ENCODE measurements at regions not wholly inside any gene's neighbourhood (a gene's known extent, or its start where the extent isn't known, plus 50 kb on each side); places are given as distances from the start of the nearest gene placed in this dataset.

- TF ChIP-seq, protein P1, sequence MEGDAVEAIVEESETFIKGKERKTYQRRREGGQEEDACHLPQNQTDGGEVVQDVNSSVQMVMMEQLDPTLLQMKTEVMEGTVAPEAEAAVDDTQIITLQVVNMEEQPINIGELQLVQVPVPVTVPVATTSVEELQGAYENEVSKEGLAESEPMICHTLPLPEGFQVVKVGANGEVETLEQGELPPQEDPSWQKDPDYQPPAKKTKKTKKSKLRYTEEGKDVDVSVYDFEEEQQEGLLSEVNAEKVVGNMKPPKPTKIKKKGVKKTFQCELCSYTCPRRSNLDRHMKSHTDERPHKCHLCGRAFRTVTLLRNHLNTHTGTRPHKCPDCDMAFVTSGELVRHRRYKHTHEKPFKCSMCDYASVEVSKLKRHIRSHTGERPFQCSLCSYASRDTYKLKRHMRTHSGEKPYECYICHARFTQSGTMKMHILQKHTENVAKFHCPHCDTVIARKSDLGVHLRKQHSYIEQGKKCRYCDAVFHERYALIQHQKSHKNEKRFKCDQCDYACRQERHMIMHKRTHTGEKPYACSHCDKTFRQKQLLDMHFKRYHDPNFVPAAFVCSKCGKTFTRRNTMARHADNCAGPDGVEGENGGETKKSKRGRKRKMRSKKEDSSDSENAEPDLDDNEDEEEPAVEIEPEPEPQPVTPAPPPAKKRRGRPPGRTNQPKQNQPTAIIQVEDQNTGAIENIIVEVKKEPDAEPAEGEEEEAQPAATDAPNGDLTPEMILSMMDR (IDR thresholded peaks at IDR 0.05; ENCODE audit: low read depth, low read length) = no peak
- DNase-seq (ENCODE audit: extremely low read depth, low read depth) = no peak
Observed at GRCh38 chr21:24323536-24323935, 1283.7 kb downstream of the MRPL39 start.

- no peak for DNase-seq (ENCODE audit: extremely low read depth, low read depth)
- TF ChIP-seq, protein P1 (IDR thresholded peaks at IDR 0.05; ENCODE audit: low read depth, low read length) = no peak
Observed at GRCh38 chr21:24316277-24316922, 1290.9 kb downstream of the MRPL39 start.

GRCh38 chr21:24310788-24311187 lies 1296.5 kb downstream of the MRPL39 start:
- DNase-seq (ENCODE audit: extremely low read depth, low read depth) = no peak
- TF ChIP-seq, protein P1 (IDR thresholded peaks at IDR 0.05; ENCODE audit: low read depth, low read length) = no peak

DNA sequence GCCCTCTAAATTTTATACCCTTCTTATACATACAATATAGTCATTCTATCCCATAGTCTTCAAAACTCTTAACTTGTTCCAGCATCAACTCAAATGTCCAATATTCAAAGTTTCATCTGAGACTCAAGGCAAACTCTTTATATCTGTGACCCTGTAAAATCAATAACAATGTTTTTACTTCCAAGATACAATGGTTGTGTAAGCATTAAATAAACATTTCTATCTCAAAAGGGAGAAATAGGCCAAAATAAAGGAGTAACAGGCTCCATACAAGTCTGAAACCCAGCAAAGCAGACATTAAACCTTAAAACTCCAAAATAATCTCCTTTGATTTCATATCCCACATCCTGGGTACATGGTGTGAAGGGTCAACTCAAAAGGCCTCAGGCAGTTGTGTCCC lies 1299.1 kb downstream of the MRPL39 start:
- TF ChIP-seq, protein P1 (IDR thresholded peaks at IDR 0.05; ENCODE audit: low read depth, low read length) = no peak
- DNase-seq (ENCODE audit: extremely low read depth, low read depth) = no peak

- TF ChIP-seq, protein P1 (IDR thresholded peaks at IDR 0.05; ENCODE audit: low read depth, low read length) = no peak
- no peak for DNase-seq (ENCODE audit: extremely low read depth, low read depth)
Observed at GRCh38 chr21:24302400-24302799, 1304.9 kb downstream of the MRPL39 start.

DNA sequence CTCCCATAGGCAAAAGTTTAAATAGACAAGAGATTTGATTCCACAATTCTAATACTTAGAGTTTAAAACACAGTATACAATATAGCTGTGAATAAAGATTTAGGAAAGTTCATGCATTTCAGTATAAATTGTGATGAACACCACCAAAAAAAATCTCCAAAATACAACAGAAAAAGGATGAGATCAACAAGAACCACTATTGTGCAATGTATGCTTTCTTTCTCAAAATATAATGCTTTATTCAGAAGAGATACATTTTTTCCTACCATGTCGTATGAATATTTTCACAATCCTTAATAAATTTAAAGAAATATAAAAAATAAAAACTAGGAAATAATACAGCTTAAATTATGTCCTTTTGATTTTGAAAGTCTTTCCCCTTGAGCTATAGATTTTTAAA lies 1309.2 kb downstream of the MRPL39 start:
- TF ChIP-seq, protein P1 (IDR thresholded peaks at IDR 0.05; ENCODE audit: low read depth, low read length) = no peak
- no peak for DNase-seq (ENCODE audit: extremely low read depth, low read depth)

DNA sequence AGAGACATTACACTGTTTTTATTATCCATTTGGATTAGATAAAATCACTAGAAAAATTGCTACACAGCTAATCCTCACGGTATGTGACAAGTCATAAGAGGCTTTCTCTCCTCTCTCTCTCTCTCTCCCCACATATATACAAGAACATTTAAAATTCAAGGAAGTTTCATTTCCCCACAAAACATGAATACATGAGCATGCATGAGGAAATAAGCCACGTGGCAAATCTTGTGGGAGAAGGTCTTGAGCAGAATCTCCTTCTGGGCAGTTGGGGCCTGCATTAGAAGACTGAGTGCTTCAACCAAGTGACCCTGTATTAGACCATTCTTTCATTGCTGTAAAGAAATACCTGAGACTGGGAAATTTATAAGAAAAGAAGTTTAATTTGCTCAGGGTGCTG lies 1313.1 kb downstream of the MRPL39 start:
- TF ChIP-seq, protein P1 (IDR thresholded peaks at IDR 0.05; ENCODE audit: low read depth, low read length) = no peak
- no peak for DNase-seq (ENCODE audit: extremely low read depth, low read depth)

Data from AG09319 (cell line).